K562 (cell line): ENCODE measurements at regions not wholly inside any gene's neighbourhood (a gene's known extent, or its start where the extent isn't known, plus 50 kb on each side); places are given as distances from the start of the nearest gene placed in this dataset.

Experiments used
- CREB1 ChIP-seq, 2 experiments: sonication (generic) in 1 of 2; formaldehyde crosslinking in 1 of 2; IDR thresholded peaks; 2 replicates each; pipeline versions ENCODE4 v1.6.1 to v1.8.0; 2012 to 2022; ENCODE audit warnings: inconsistent platforms in 1 of 2, mild to moderate bottlenecking in 1 of 2, missing genetic modification reagents in 1 of 2, moderate library complexity in 1 of 2
- NRF1 ChIP-seq, 2 experiments: fragments of 450-650 bp; IDR thresholded peaks in 1 of 2; conservative IDR thresholded peaks in 1 of 2; 2 replicates each; pipeline ENCODE4 v1.6.1; 2014; ENCODE audit warnings: mild to moderate bottlenecking in 2 of 2
- TF ChIP-seq, protein P1 (sequence below): fragments of 450-650 bp; formaldehyde crosslinking; IDR thresholded peaks from 2 replicates; pipeline ENCODE4 v1.4.0; 2020; ENCODE audit warnings: mild to moderate bottlenecking, mixed read lengths
- TF ChIP-seq, protein P2 (sequence below): sonication (generic); formaldehyde crosslinking; IDR thresholded peaks from 2 replicates; pipeline ENCODE4 v1.9.0; 2022; ENCODE audit warnings: mild to moderate bottlenecking, missing genetic modification reagents
- TF ChIP-seq, protein P3 (sequence below), 3 experiments: IDR thresholded peaks in 2 of 3; conservative IDR thresholded peaks in 1 of 3; 2 replicates each; pipeline ENCODE4 v1.5.1; 2011 to 2012; ENCODE audit warnings: low read length in 3 of 3, mild to moderate bottlenecking in 3 of 3, control low read depth in 2 of 3, improper control_type of control experiment in 1 of 3, inconsistent platforms in 1 of 3, low read depth in 1 of 3, mixed read lengths in 1 of 3, moderate library complexity in 1 of 3; ENCODE audit not compliant: insufficient read depth in 2 of 3
- TF ChIP-seq, protein P4 (sequence below), 2 experiments: fragments of 450-650 bp; formaldehyde crosslinking in 1 of 2; IDR thresholded peaks; 2 replicates each; pipeline versions ENCODE4 v1.4.0 to v1.6.1; 2014 to 2020; ENCODE audit warnings: mild to moderate bottlenecking in 2 of 2, borderline replicate concordance in 1 of 2, low read depth in 1 of 2

DNA sequence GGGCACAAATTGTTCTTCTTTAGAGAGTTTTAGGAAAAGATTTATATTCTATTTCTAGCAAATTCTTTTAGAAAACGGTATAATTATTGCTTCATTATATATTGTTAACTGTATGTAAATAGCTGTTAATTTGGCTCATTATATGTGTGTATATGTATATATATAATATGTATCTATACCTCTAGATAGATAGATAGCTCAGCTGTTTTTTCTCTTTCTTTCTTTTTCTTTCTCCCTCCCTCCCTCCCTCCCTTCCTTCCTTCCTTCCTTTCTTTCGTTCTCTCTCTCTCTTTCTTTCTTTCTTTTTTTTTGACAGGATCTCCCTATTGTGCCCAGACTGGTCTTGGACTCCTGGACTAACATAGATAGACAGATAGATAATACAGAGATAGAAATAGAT is 1538.8 kb downstream of the PCDH7 start:
- TF ChIP-seq NRF1 (conservative IDR thresholded peaks at IDR 0.05 in 1 of 2, IDR thresholded peaks at IDR 0.05 in 1 of 2) (no peak), CREB1 (IDR thresholded peaks at IDR 0.05) (no peak), CREB1 (CRISPR knock-in tag; IDR thresholded peaks at IDR 0.05) (no peak)
- TF ChIP-seq, protein P1, sequence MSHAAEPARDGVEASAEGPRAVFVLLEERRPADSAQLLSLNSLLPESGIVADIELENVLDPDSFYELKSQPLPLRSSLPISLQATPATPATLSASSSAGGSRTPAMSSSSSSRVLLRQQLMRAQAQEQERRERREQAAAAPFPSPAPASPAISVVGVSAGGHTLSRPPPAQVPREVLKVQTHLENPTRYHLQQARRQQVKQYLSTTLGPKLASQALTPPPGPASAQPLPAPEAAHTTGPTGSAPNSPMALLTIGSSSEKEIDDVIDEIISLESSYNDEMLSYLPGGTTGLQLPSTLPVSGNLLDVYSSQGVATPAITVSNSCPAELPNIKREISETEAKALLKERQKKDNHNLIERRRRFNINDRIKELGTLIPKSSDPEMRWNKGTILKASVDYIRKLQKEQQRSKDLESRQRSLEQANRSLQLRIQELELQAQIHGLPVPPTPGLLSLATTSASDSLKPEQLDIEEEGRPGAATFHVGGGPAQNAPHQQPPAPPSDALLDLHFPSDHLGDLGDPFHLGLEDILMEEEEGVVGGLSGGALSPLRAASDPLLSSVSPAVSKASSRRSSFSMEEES (CRISPR knock-in tag), result no peak
- TF ChIP-seq, protein P2, sequence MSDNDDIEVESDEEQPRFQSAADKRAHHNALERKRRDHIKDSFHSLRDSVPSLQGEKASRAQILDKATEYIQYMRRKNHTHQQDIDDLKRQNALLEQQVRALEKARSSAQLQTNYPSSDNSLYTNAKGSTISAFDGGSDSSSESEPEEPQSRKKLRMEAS (CRISPR knock-in tag), result no peak
- TF ChIP-seq, protein P3, sequence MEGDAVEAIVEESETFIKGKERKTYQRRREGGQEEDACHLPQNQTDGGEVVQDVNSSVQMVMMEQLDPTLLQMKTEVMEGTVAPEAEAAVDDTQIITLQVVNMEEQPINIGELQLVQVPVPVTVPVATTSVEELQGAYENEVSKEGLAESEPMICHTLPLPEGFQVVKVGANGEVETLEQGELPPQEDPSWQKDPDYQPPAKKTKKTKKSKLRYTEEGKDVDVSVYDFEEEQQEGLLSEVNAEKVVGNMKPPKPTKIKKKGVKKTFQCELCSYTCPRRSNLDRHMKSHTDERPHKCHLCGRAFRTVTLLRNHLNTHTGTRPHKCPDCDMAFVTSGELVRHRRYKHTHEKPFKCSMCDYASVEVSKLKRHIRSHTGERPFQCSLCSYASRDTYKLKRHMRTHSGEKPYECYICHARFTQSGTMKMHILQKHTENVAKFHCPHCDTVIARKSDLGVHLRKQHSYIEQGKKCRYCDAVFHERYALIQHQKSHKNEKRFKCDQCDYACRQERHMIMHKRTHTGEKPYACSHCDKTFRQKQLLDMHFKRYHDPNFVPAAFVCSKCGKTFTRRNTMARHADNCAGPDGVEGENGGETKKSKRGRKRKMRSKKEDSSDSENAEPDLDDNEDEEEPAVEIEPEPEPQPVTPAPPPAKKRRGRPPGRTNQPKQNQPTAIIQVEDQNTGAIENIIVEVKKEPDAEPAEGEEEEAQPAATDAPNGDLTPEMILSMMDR (IDR thresholded peaks at IDR 0.05 in 2 of 3, conservative IDR thresholded peaks at IDR 0.05 in 1 of 3; ENCODE audit: insufficient read depth in 2 of 3, low read depth in 1 of 3, low read length in 3 of 3), result no peak
- TF ChIP-seq, protein P4, sequence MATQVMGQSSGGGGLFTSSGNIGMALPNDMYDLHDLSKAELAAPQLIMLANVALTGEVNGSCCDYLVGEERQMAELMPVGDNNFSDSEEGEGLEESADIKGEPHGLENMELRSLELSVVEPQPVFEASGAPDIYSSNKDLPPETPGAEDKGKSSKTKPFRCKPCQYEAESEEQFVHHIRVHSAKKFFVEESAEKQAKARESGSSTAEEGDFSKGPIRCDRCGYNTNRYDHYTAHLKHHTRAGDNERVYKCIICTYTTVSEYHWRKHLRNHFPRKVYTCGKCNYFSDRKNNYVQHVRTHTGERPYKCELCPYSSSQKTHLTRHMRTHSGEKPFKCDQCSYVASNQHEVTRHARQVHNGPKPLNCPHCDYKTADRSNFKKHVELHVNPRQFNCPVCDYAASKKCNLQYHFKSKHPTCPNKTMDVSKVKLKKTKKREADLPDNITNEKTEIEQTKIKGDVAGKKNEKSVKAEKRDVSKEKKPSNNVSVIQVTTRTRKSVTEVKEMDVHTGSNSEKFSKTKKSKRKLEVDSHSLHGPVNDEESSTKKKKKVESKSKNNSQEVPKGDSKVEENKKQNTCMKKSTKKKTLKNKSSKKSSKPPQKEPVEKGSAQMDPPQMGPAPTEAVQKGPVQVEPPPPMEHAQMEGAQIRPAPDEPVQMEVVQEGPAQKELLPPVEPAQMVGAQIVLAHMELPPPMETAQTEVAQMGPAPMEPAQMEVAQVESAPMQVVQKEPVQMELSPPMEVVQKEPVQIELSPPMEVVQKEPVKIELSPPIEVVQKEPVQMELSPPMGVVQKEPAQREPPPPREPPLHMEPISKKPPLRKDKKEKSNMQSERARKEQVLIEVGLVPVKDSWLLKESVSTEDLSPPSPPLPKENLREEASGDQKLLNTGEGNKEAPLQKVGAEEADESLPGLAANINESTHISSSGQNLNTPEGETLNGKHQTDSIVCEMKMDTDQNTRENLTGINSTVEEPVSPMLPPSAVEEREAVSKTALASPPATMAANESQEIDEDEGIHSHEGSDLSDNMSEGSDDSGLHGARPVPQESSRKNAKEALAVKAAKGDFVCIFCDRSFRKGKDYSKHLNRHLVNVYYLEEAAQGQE (IDR thresholded peaks at IDR 0.05; ENCODE audit: borderline replicate concordance), result no peak
- TF ChIP-seq, protein P4 (CRISPR knock-in tag; IDR thresholded peaks at IDR 0.05; ENCODE audit: low read depth), result no peak
